Mesenchymal stem cell (in vitro differentiated cells and primary cell): ENCODE measurements at regions not wholly inside any gene's neighbourhood (a gene's known extent, or its start where the extent isn't known, plus 50 kb on each side); places are given as distances from the start of the nearest gene placed in this dataset.

Source experiments
- DNase-seq: peaks from one replicate; pipeline ENCODE4 v3.0.0-alpha.2; 2013
- H2AFZ ChIP-seq: one replicate; pipeline ENCODE4 v1.6.1; 2013; ENCODE audit warnings: low read depth, mild to moderate bottlenecking, control low read depth, inconsistent platforms, low read length, moderate library complexity
- H2AK5ac ChIP-seq: 2 replicates; pipeline ENCODE4 v1.6.1; 2013; ENCODE audit warnings: low read length, moderate library complexity, mild to moderate bottlenecking, inconsistent platforms; ENCODE audit not compliant: severe bottlenecking
- H2BK120ac ChIP-seq: one replicate; pipeline ENCODE4 v1.6.1; 2013; ENCODE audit warnings: low read depth, mild to moderate bottlenecking, inconsistent platforms, low read length, moderate library complexity
- H2BK12ac ChIP-seq, 2 experiments: one replicate each; pipeline ENCODE4 v1.6.1; 2013; ENCODE audit warnings: inconsistent platforms in 2 of 2, low read length in 2 of 2, mild to moderate bottlenecking in 2 of 2, moderate library complexity in 2 of 2, control low read depth in 1 of 2
- H2BK15ac ChIP-seq: one replicate; pipeline ENCODE4 v1.6.1; 2013; ENCODE audit warnings: mild to moderate bottlenecking, low read depth, inconsistent platforms; ENCODE audit not compliant: poor library complexity, severe bottlenecking
- H2BK5ac ChIP-seq: 2 replicates; pipeline ENCODE4 v1.6.1; 2013; ENCODE audit warnings: low read depth, mild to moderate bottlenecking, low read length, control low read depth, inconsistent platforms; ENCODE audit not compliant: poor library complexity, severe bottlenecking
- H3K14ac ChIP-seq, 2 experiments: one replicate each; pipeline ENCODE4 v1.6.1; 2013; ENCODE audit warnings: inconsistent platforms in 2 of 2, low read length in 2 of 2, control low read depth in 1 of 2, mild to moderate bottlenecking in 1 of 2, moderate library complexity in 1 of 2
- H3K18ac ChIP-seq, 2 experiments: one replicate each; pipeline ENCODE4 v1.6.1; 2013; ENCODE audit warnings: inconsistent platforms in 2 of 2, low read length in 2 of 2, control low read depth in 1 of 2, low read depth in 1 of 2, mild to moderate bottlenecking in 1 of 2
- H3K23ac ChIP-seq, 2 experiments: one replicate each; pipeline ENCODE4 v1.6.1; 2013; ENCODE audit warnings: inconsistent platforms in 2 of 2, low read length in 2 of 2, mild to moderate bottlenecking in 2 of 2, moderate library complexity in 2 of 2, control low read depth in 1 of 2
- H3K27ac ChIP-seq: 2 replicates; pipeline ENCODE4 v1.5.1; 2013; ENCODE audit warnings: mild to moderate bottlenecking, moderate library complexity, low read length, control low read depth, inconsistent platforms; ENCODE audit not compliant: poor library complexity, severe bottlenecking
- H3K27me3 ChIP-seq, 2 experiments: 2 replicates each; pipeline versions ENCODE4 v1.6.1 to v1.7.0; 2013; ENCODE audit warnings: low read length in 2 of 2, mild to moderate bottlenecking in 2 of 2, moderate library complexity in 2 of 2, control low read depth in 1 of 2, inconsistent platforms in 1 of 2; ENCODE audit not compliant: control insufficient read depth in 1 of 2, insufficient read depth in 1 of 2
- H3K36me3 ChIP-seq, 2 experiments: 2 replicates each; pipeline versions ENCODE4 v1.6.1 to v1.7.0; 2013; ENCODE audit warnings: low read length in 2 of 2, control low read depth in 1 of 2, inconsistent platforms in 1 of 2, low read depth in 1 of 2, mild to moderate bottlenecking in 1 of 2; ENCODE audit not compliant: insufficient read depth in 2 of 2, control insufficient read depth in 1 of 2
- H3K4ac ChIP-seq, 2 experiments: one replicate each; pipeline ENCODE4 v1.6.1; 2013; ENCODE audit warnings: inconsistent platforms in 2 of 2, low read length in 2 of 2, mild to moderate bottlenecking in 2 of 2, moderate library complexity in 2 of 2, control low read depth in 1 of 2, low read depth in 1 of 2
- H3K4me1 ChIP-seq: 2 replicates; pipeline ENCODE4 v1.6.1; 2013; ENCODE audit warnings: low read depth, low read length, control low read depth; ENCODE audit not compliant: control insufficient read depth, insufficient read depth
- H3K4me2 ChIP-seq: 2 replicates; pipeline ENCODE4 v1.6.1; 2013; ENCODE audit warnings: low read length, mild to moderate bottlenecking, inconsistent platforms; ENCODE audit not compliant: poor library complexity, severe bottlenecking
- H3K4me3 ChIP-seq, 2 experiments: 2 replicates each; pipeline versions ENCODE4 v1.5.1 to v1.7.0; 2013; ENCODE audit warnings: low read length in 2 of 2, mild to moderate bottlenecking in 2 of 2, control low read depth in 1 of 2, low read depth in 1 of 2; ENCODE audit not compliant: insufficient read depth in 1 of 2
- H3K79me1 ChIP-seq: replicated peaks from 2 replicates; pipeline ENCODE4 v1.6.1; 2013; ENCODE audit warnings: mild to moderate bottlenecking, control low read depth, low read length, inconsistent platforms; ENCODE audit not compliant: poor library complexity, severe bottlenecking
- H3K9ac ChIP-seq: 2 replicates; pipeline ENCODE4 v1.7.0; 2013; ENCODE audit warnings: mild to moderate bottlenecking, low read length, moderate library complexity
- H3K9me3 ChIP-seq: 2 replicates; pipeline ENCODE4 v1.7.0; 2013; ENCODE audit warnings: mild to moderate bottlenecking, low read length; ENCODE audit not compliant: control insufficient read depth
- H4K8ac ChIP-seq: one replicate; pipeline ENCODE4 v1.6.1; 2013; ENCODE audit warnings: inconsistent platforms, mild to moderate bottlenecking, low read length, moderate library complexity
- H4K91ac ChIP-seq: one replicate; pipeline ENCODE4 v1.6.1; 2013; ENCODE audit warnings: mild to moderate bottlenecking, low read length, inconsistent platforms
- WGBS: methylation state at CpG from one replicate; pipeline ENCODE4 v1.1.7; 2013; ENCODE audit warnings: mixed read lengths; 5-methylcytosine and 5-hydroxymethylcytosine counted together

GRCh38 chr2:52308156-52308555 lies 1276.2 kb upstream of the NRXN1 start:
- H3K4me2 ChIP-seq: no peak overlapping the region
- no peak overlapping the region for H3K23ac ChIP-seq
- H2BK120ac ChIP-seq: no peak overlapping the region
- no peak overlapping the region for H3K14ac ChIP-seq
- no peak overlapping the region for H3K4me3 ChIP-seq
- no peak overlapping the region for H3K27ac ChIP-seq
- peaks cover 17% of the 10 kb centered on the region for H3K9me3 ChIP-seq
- no peak overlapping the region for H3K4ac ChIP-seq
- H3K79me1 ChIP-seq: no peaks in the 10 kb centered on the region
- H4K91ac ChIP-seq: no peak overlapping the region
- H3K18ac ChIP-seq: no peak overlapping the region
- H2BK12ac ChIP-seq: no peak overlapping the region
- no peak overlapping the region for H2AK5ac ChIP-seq
- H3K4me1 ChIP-seq: no peaks in the 10 kb centered on the region
- no peak overlapping the region for H2BK15ac ChIP-seq
- no peak overlapping the region for H4K8ac ChIP-seq
- no peaks in the 10 kb centered on the region for H3K36me3 ChIP-seq
- H3K9ac ChIP-seq: no peak overlapping the region
- no peak overlapping the region for H2BK5ac ChIP-seq
- no peak for DNase-seq
- WGBS: 78% methylated on average over 2 of the region's 2 CpGs
- no peaks in the 10 kb centered on the region for H3K27me3 ChIP-seq
- H2AFZ ChIP-seq: no peak overlapping the region

GRCh38 chr2:52294628-52295027 lies 1262.7 kb upstream of the NRXN1 start:
- Histone ChIP-seq H3K18ac (no peak overlapping the region), H4K91ac (no peak overlapping the region), H3K27me3 (no peaks in the 10 kb centered on the region), H3K4me3 (no peak overlapping the region), H3K9ac (no peak overlapping the region), H2AK5ac (no peak overlapping the region), H3K4me2 (no peak overlapping the region), H2BK12ac (no peak overlapping the region), H2AFZ (no peak overlapping the region), H3K27ac (no peak overlapping the region), H3K14ac (no peak overlapping the region), H3K9me3 (peaks cover 19% of the 10 kb centered on the region), H2BK5ac (no peak overlapping the region), H3K4me1 (no peaks in the 10 kb centered on the region), H3K36me3 (no peaks in the 10 kb centered on the region), H4K8ac (no peak overlapping the region), H3K23ac (no peak overlapping the region), H3K79me1 (no peaks in the 10 kb centered on the region), H3K4ac (no peak overlapping the region), H2BK120ac (no peak overlapping the region), H2BK15ac (no peak overlapping the region)
- no peak for DNase-seq
- WGBS: 62% methylated on average over 1 of the region's 1 CpG

- H4K91ac ChIP-seq: no peak overlapping the region
- H2BK120ac ChIP-seq: no peak overlapping the region
- DNase-seq: no peak
- H3K9me3 ChIP-seq: peaks cover 4% of the 10 kb centered on the region
- H3K27me3 ChIP-seq: no peaks in the 10 kb centered on the region
- H3K9ac ChIP-seq: no peak overlapping the region
- no peak overlapping the region for H3K14ac ChIP-seq
- no peak overlapping the region for H3K4me2 ChIP-seq
- no peak overlapping the region for H2AFZ ChIP-seq
- no peak overlapping the region for H3K4me3 ChIP-seq
- no peak overlapping the region for H3K23ac ChIP-seq
- H2BK15ac ChIP-seq: no peak overlapping the region
- 100% methylated on average over 1 of the region's 1 CpG for WGBS
- no peak overlapping the region for H3K4ac ChIP-seq
- H3K27ac ChIP-seq: no peak overlapping the region
- H3K4me1 ChIP-seq: no peaks in the 10 kb centered on the region
- no peak overlapping the region for H2BK5ac ChIP-seq
- no peak overlapping the region for H3K18ac ChIP-seq
- H3K79me1 ChIP-seq: no peaks in the 10 kb centered on the region
- H4K8ac ChIP-seq: no peak overlapping the region
- H3K36me3 ChIP-seq: no peaks in the 10 kb centered on the region
- H2AK5ac ChIP-seq: no peak overlapping the region
- no peak overlapping the region for H2BK12ac ChIP-seq
Measured at GRCh38 chr2:52292801-52293200, 1260.9 kb upstream of the NRXN1 start.

- H3K27me3 ChIP-seq: no peaks in the 10 kb centered on the region
- no peak overlapping the region for H2BK120ac ChIP-seq
- no peak overlapping the region for H3K18ac ChIP-seq
- no peak overlapping the region for H4K8ac ChIP-seq
- no peak overlapping the region for H2AK5ac ChIP-seq
- H3K4me1 ChIP-seq: no peaks in the 10 kb centered on the region
- no peak overlapping the region for H4K91ac ChIP-seq
- H3K9me3 ChIP-seq: no peaks in the 10 kb centered on the region
- H3K36me3 ChIP-seq: no peaks in the 10 kb centered on the region
- H3K23ac ChIP-seq: no peak overlapping the region
- H3K79me1 ChIP-seq: no peaks in the 10 kb centered on the region
- DNase-seq: no peak
- H3K4ac ChIP-seq: no peak overlapping the region
- H3K4me3 ChIP-seq: no peak overlapping the region
- no peak overlapping the region for H2BK5ac ChIP-seq
- no peak overlapping the region for H3K9ac ChIP-seq
- no peak overlapping the region for H2AFZ ChIP-seq
- no peak overlapping the region for H2BK15ac ChIP-seq
- no peak overlapping the region for H3K14ac ChIP-seq
- H3K27ac ChIP-seq: no peak overlapping the region
- H3K4me2 ChIP-seq: no peak overlapping the region
- H2BK12ac ChIP-seq: no peak overlapping the region
Measured at GRCh38 chr2:52289741-52290140, 1257.8 kb upstream of the NRXN1 start.
